ENCODE measurements at regions not wholly inside any gene's neighbourhood (a gene's known extent, or its start where the extent isn't known, plus 50 kb on each side); places are given as distances from the start of the nearest gene placed in this dataset.
A peak's percentile ranks its signal among the peaks of the same experiment; 100 is the strongest.

DNA sequence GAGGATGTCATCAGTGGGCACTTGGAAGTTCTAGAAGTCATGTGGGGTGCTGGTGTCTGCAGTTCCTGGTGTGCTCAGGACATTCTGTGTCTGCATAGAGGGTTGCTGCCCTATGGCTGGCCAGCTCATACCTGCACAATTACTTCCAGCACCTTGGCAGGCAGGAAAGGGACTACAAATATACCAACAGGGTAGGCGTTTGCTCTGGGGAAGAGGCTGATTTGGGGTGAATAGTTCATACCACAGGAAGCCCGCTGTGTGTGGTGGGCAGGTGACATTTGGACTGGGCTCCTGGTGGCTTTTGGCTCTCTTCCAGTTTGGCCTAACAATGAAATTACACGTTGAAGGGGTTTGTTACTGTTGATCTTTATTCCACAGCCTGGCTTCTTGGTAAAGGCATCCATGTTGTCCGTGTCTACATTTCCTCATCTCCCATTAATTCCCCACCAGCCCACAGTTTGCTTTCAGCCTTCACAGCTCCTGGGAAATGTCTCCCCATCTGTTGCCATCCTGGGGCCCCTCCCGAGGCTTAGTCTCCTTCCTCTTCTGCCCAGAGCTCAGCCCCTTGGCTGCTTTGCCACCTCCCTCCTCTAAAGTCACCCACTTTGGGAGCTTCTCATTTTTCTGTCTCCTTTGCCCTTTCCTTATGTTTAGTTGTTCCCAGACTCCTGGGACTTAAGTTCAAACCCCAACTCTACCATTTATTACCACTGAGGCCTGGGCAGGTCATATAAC is 88.1 kb downstream of the RSPH3 start:
- DNase-seq, result peak in 23 of 35 experiments; percentile 7 to 38 (median 14)
- peak; percentile 50 to 77 (median 58) for ATAC-seq (replicated peaks in 1 of 4)
- H3K4me3 Mint-ChIP-seq, result peak overlapping the region; percentile 26 to 72 (median 49)
- H3K27ac ChIP-seq (ENCODE audit: low read length), result peak overlapping the region; percentile 14
- no peaks in the 10 kb centered on the region for H3K36me3 Mint-ChIP-seq
- H3K36me3 ChIP-seq (ENCODE audit: control insufficient read depth in 2 of 2, extremely low read depth in 1 of 2, insufficient read depth in 1 of 2, low read length in 1 of 2), result no peaks in the 10 kb centered on the region
- 57% methylated on average over 2 of the region's 5 CpGs for WGBS (ENCODE audit: insufficient coverage)
- peaks cover 29 to 40% of the 10 kb centered on the region in 2 experiments for H3K4me1 ChIP-seq (ENCODE audit: control insufficient read depth in 1 of 2, extremely low read depth in 1 of 2, insufficient read depth in 2 of 2, low read length in 2 of 2)
- POLR2A ChIA-PET, result interaction anchor here in 1 of 2 donors (1.2 kb wide), 1 partner anchor 42 kb away, joined by 4 read pairs; no protein-coding TSS in a partner anchor
- peak overlapping the region in 1 of 2 donors; percentile 5 for H3K4me3 ChIP-seq (ENCODE audit: control insufficient read depth in 1 of 2, extremely low read depth in 1 of 2, low read length in 1 of 2)
- peaks cover 45 to 54% (median 51%) of the 10 kb centered on the region in 3 donors for H3K4me1 Mint-ChIP-seq
- CTCF ChIA-PET, result interaction anchor here (0.5 to 1.6 kb wide), 3 partner anchors 12 to 123 kb away, joined by 3 read pairs; no protein-coding TSS in a partner anchor
- H3K27me3 ChIP-seq (replicated peaks in 1 of 2; ENCODE audit: control insufficient read depth in 2 of 2, extremely low read depth in 1 of 2, insufficient read depth in 2 of 2, low read length in 1 of 2), result no peaks in the 10 kb centered on the region
- H3K27me3 Mint-ChIP-seq, result no peaks in the 10 kb centered on the region
- no peaks in the 10 kb centered on the region for H3K9me3 Mint-ChIP-seq
- H3K27ac Mint-ChIP-seq, result peak overlapping the region; percentile 70 to 85
- H3K9me3 ChIP-seq, result no peaks in the 10 kb centered on the region

DNA sequence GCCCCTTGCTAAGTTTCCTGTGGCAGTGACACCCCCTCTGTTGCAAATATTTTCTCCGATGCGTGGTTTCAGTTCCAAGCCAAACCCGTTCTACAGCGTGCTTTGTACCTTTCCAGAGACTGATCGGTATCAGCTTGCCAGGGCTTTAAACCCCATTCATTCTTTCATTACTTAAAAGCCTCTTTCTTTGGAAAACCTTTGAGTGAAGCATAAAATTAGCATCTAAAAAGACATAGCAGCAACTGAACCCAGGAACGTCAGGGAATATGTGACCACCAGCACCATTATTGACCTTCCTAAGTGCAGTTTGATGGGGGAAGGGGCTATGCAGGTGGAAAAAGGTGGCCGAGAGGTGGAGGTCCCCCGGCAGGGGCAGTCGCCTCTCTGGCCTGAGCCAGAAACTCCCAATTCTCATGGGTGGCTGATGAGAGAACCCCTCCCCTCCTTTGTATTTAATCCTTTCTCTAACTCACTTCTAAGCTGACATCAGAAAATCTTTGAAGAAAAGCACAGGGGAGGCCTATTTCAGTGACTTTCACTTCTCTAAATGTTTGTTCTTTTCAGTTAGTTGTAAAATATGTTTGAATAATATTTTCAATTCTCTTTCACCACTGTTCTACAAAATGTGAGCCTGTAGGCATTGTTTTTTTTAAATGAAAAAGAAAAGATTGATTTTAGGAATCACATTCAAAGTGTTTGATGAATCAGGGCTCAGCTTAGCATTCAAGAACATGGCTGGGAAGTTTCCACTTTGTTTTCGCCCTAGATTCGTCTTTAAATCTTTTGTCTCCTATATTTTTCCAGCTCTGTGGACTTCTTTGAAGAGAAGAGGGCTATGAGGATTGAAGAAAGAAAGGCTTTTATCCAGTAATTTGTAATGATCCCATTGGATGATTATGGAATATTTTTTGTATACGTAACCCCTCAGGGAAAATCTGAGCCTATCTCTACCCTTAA is 89.2 kb downstream of the RSPH3 start:
- no peaks in the 10 kb centered on the region for H3K27me3 Mint-ChIP-seq
- peak overlapping the region; percentile 57 to 72 (median 62) for H3K4me3 Mint-ChIP-seq
- Histone ChIP-seq H3K27ac (ENCODE audit: low read length) (peak overlapping the region; percentile 11), H3K9me3 (no peaks in the 10 kb centered on the region), H3K36me3 (ENCODE audit: control insufficient read depth in 2 of 2, extremely low read depth in 1 of 2, insufficient read depth in 1 of 2, low read length in 1 of 2) (no peaks in the 10 kb centered on the region), H3K4me3 (ENCODE audit: control insufficient read depth in 1 of 2, extremely low read depth in 1 of 2, low read length in 1 of 2) (no peak overlapping the region), H3K27me3 (replicated peaks in 1 of 2; ENCODE audit: control insufficient read depth in 2 of 2, extremely low read depth in 1 of 2, insufficient read depth in 2 of 2, low read length in 1 of 2) (no peaks in the 10 kb centered on the region), H3K4me1 (ENCODE audit: control insufficient read depth in 1 of 2, extremely low read depth in 1 of 2, insufficient read depth in 2 of 2, low read length in 2 of 2) (peaks cover 29 to 36% of the 10 kb centered on the region in 2 experiments)
- peaks cover under 1 to 9% (median 8%) of the 10 kb centered on the region in 3 donors for H3K9me3 Mint-ChIP-seq
- ChIA-PET CTCF (interaction anchor here in 1 of 2 donors (0.8 to 1.6 kb wide), 2 partner anchors 41 to 99 kb away, joined by 3 read pairs; no protein-coding TSS in a partner anchor), POLR2A (interaction anchor here in 1 of 2 donors (0.9 to 1.3 kb wide), 2 partner anchors 14 to 99 kb away, joined by 3 to 4 read pairs; no protein-coding TSS in a partner anchor)
- DNase-seq (peak in 5 of 35 experiments; percentile 5 to 40 (median 10)), ATAC-seq (replicated peaks in 1 of 4) (peak; percentile 47 to 75 (median 55))
- peaks cover 5% of the 10 kb centered on the region for H3K36me3 Mint-ChIP-seq
- H3K4me1 Mint-ChIP-seq, result peaks cover 42 to 49% (median 46%) of the 10 kb centered on the region in 3 donors
- WGBS (ENCODE audit: insufficient coverage), result 18% methylated on average over 3 of the region's 12 CpGs
- H3K27ac Mint-ChIP-seq, result peak overlapping the region; percentile 74 to 81

DNA sequence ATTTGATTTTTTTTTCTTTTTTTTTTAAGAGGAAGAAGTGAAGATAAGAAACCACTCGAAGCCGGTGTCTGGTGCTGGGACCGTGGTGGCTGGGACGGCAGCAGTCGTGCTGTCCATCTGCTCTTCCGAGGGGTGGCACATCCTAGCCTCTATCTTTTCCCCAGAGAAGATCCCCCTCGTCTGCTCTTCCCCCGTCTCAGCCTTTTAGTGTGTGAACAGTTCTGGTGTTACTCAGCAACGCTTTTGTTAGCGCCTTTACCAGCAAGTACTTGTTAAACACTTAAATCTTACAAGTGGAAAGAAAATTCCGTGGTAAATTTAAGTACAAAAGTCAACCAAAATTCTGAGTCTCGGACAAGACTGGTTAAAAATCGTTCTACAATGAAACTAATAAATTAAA is 90.1 kb downstream of the RSPH3 start:
- DNase-seq (no peak), ATAC-seq (replicated peaks in 1 of 4) (peak in 1 of 4 experiments; percentile 20)
- Histone ChIP-seq H3K9me3 (no peaks in the 10 kb centered on the region), H3K36me3 (ENCODE audit: control insufficient read depth in 2 of 2, extremely low read depth in 1 of 2, insufficient read depth in 1 of 2, low read length in 1 of 2) (no peaks in the 10 kb centered on the region), H3K27me3 (replicated peaks in 1 of 2; ENCODE audit: control insufficient read depth in 2 of 2, extremely low read depth in 1 of 2, insufficient read depth in 2 of 2, low read length in 1 of 2) (no peaks in the 10 kb centered on the region), H3K4me3 (ENCODE audit: control insufficient read depth in 1 of 2, extremely low read depth in 1 of 2, low read length in 1 of 2) (no peak overlapping the region), H3K4me1 (ENCODE audit: control insufficient read depth in 1 of 2, extremely low read depth in 1 of 2, insufficient read depth in 2 of 2, low read length in 2 of 2) (peaks cover 29 to 31% of the 10 kb centered on the region in 2 experiments), H3K27ac (ENCODE audit: low read length) (peak overlapping the region; percentile 5)
- Mint-ChIP-seq H3K4me1 (peaks cover 38 to 43% (median 42%) of the 10 kb centered on the region in 3 donors), H3K36me3 (peaks cover 11% of the 10 kb centered on the region), H3K27ac (peak overlapping the region; percentile 9 to 34), H3K4me3 (peak overlapping the region; percentile 18 to 72 (median 57)), H3K9me3 (peaks cover 9 to 17% (median 14%) of the 10 kb centered on the region in 3 donors), H3K27me3 (no peaks in the 10 kb centered on the region)
- WGBS (ENCODE audit: insufficient coverage), result no CpG with 5 or more reads among the region's 13 CpGs
- CTCF ChIA-PET, result interaction anchor here in 1 of 2 donors (0.6 kb wide), 1 partner anchor 27 kb away, joined by 5 read pairs; no protein-coding TSS in a partner anchor
- POLR2A ChIA-PET, result interaction anchor here in 1 of 2 donors (0.9 to 1.3 kb wide), 2 partner anchors 15 to 98 kb away, joined by 3 to 4 read pairs; no protein-coding TSS in a partner anchor

DNA sequence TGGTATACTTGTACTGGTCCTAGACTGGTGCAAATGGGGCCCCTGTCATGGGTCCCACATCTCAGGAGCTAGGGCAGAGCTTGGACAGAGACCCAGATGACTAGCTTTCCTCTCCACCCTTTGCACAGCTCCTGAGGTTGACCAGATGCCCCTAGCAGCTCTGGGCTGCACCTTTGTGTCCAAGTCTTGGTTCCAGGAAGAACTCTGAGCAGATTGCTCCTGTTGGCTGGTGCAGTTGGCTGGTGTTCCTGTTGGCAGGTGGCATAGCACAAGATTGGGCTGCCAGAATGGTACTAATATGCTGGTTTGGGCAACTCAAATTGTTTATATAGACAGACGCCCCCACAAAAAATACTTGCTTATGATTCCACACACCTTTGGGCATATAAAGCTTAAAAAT is 89.4 kb upstream of the EZR start:
- Histone ChIP-seq H3K4me1 (ENCODE audit: control insufficient read depth in 1 of 2, extremely low read depth in 1 of 2, insufficient read depth in 2 of 2, low read length in 2 of 2) (peaks cover 29 to 31% of the 10 kb centered on the region in 2 experiments), H3K36me3 (ENCODE audit: control insufficient read depth in 2 of 2, extremely low read depth in 1 of 2, insufficient read depth in 1 of 2, low read length in 1 of 2) (no peaks in the 10 kb centered on the region), H3K27ac (ENCODE audit: low read length) (no peak overlapping the region), H3K9me3 (no peaks in the 10 kb centered on the region), H3K27me3 (replicated peaks in 1 of 2; ENCODE audit: control insufficient read depth in 2 of 2, extremely low read depth in 1 of 2, insufficient read depth in 2 of 2, low read length in 1 of 2) (no peaks in the 10 kb centered on the region), H3K4me3 (ENCODE audit: control insufficient read depth in 1 of 2, extremely low read depth in 1 of 2, low read length in 1 of 2) (no peak overlapping the region)
- no CpG with 5 or more reads among the region's 1 CpG for WGBS (ENCODE audit: insufficient coverage)
- ChIA-PET CTCF (interaction anchor here in 1 of 2 donors (0.9 kb wide), 1 partner anchor 11 kb away, joined by 4 read pairs; no protein-coding TSS in a partner anchor), POLR2A (no interaction called here)
- DNase-seq (no peak), ATAC-seq (replicated peaks in 1 of 4) (no peak)
- peaks cover 10 to 23% (median 19%) of the 10 kb centered on the region in 3 donors for H3K9me3 Mint-ChIP-seq
- H3K36me3 Mint-ChIP-seq, result peaks cover 15% of the 10 kb centered on the region
- H3K27me3 Mint-ChIP-seq, result no peaks in the 10 kb centered on the region
- H3K27ac Mint-ChIP-seq, result no peak overlapping the region
- H3K4me1 Mint-ChIP-seq, result peaks cover 32 to 35% (median 34%) of the 10 kb centered on the region in 3 donors
- H3K4me3 Mint-ChIP-seq, result peak overlapping the region in 1 of 3 donors; percentile 20

DNA sequence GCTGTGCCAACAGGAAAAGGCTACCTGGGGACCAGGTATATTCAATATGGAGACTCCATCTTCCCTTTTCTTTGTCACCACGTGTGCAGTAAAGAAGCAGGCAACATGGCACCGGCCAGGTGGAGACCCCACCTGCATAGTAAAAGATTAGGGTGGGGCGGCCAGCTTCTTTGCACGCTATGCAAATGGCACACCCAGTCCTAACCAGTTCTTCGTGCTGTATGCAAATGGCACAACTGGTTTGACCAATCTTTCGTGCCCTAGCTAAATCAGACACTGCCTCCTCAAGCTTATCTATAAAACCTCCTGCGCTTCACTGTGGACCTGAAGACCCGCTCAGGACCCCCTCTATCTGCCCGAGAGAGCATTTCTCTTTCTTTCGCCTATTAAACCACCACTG is 88.8 kb upstream of the EZR start:
- Mint-ChIP-seq H3K27ac (no peak overlapping the region), H3K4me3 (no peak overlapping the region), H3K36me3 (peaks cover 15% of the 10 kb centered on the region), H3K4me1 (peaks cover 31 to 32% (median 31%) of the 10 kb centered on the region in 3 donors), H3K9me3 (peaks cover 10 to 23% (median 19%) of the 10 kb centered on the region in 3 donors), H3K27me3 (no peaks in the 10 kb centered on the region)
- DNase-seq, result no peak
- Histone ChIP-seq H3K27me3 (replicated peaks in 1 of 2; ENCODE audit: control insufficient read depth in 2 of 2, extremely low read depth in 1 of 2, insufficient read depth in 2 of 2, low read length in 1 of 2) (no peaks in the 10 kb centered on the region), H3K4me3 (ENCODE audit: control insufficient read depth in 1 of 2, extremely low read depth in 1 of 2, low read length in 1 of 2) (no peak overlapping the region), H3K4me1 (ENCODE audit: control insufficient read depth in 1 of 2, extremely low read depth in 1 of 2, insufficient read depth in 2 of 2, low read length in 2 of 2) (peaks cover 29 to 30% of the 10 kb centered on the region in 2 experiments), H3K27ac (ENCODE audit: low read length) (no peak overlapping the region), H3K9me3 (no peaks in the 10 kb centered on the region), H3K36me3 (ENCODE audit: control insufficient read depth in 2 of 2, extremely low read depth in 1 of 2, insufficient read depth in 1 of 2, low read length in 1 of 2) (no peaks in the 10 kb centered on the region)
- 98% methylated on average over 8 of the region's 10 CpGs for WGBS (ENCODE audit: insufficient coverage)
- ATAC-seq (replicated peaks in 1 of 4), result no peak
- CTCF ChIA-PET, result interaction anchor here in 1 of 2 donors (1.0 kb wide), 1 partner anchor 65 kb away, joined by 4 read pairs; no protein-coding TSS in a partner anchor
- POLR2A ChIA-PET, result no interaction called here

Data from T-cell (primary cell).